OCI-LY1 (cell line): ENCODE measurements at regions not wholly inside any gene's neighbourhood (a gene's known extent, or its start where the extent isn't known, plus 50 kb on each side); places are given as distances from the start of the nearest gene placed in this dataset.

Experiments used
- H2AFZ ChIP-seq: fragments of 200-600 bp; sonication (generic), shearing (Covaris generic); 2 replicates; pipeline ENCODE4 v1.6.0; 2014; ENCODE audit warnings: antibody characterized with exemption, mild to moderate bottlenecking, low read length
- H3F3A ChIP-seq: fragments of 200-600 bp; sonication (generic), shearing (Covaris generic); 2 replicates; pipeline ENCODE4 v1.6.0; 2014; ENCODE audit warnings: mild to moderate bottlenecking, antibody characterized with exemption, low read length, moderate library complexity; ENCODE audit not compliant: insufficient read depth
- H3K27ac ChIP-seq: fragments of 200-600 bp; sonication (generic); 2 replicates; pipeline ENCODE4 v1.5.1; 2014; ENCODE audit warnings: low read length, mixed run types, mild to moderate bottlenecking, low read depth; ENCODE audit not compliant: poor library complexity, severe bottlenecking
- H3K27me3 ChIP-seq: fragments of 200-600 bp; sonication (generic); 2 replicates; pipeline ENCODE4 v1.6.0; 2014; ENCODE audit warnings: antibody characterized with exemption, mild to moderate bottlenecking, low read length, moderate library complexity; ENCODE audit not compliant: insufficient read depth
- H3K36me3 ChIP-seq: fragments of 200-600 bp; sonication (generic); 2 replicates; pipeline ENCODE4 v1.6.1; 2014; ENCODE audit warnings: mild to moderate bottlenecking, antibody characterized with exemption, low read length, moderate library complexity, mixed read lengths; ENCODE audit not compliant: insufficient read depth
- H3K4me1 ChIP-seq: fragments of 200-600 bp; sonication (generic); 2 replicates; pipeline ENCODE4 v1.5.1; 2014; ENCODE audit warnings: mild to moderate bottlenecking, low read length, moderate library complexity; ENCODE audit not compliant: insufficient read depth, severe bottlenecking
- H3K4me2 ChIP-seq: fragments of 200-600 bp; sonication (generic), shearing (Covaris generic); 2 replicates; pipeline ENCODE4 v1.6.1; 2014; ENCODE audit warnings: low read length
- H3K4me3 ChIP-seq: fragments of 200-600 bp; sonication (generic); 2 replicates; pipeline ENCODE4 v1.5.1; 2014; ENCODE audit warnings: low read length, low read depth, mild to moderate bottlenecking, mixed read lengths; ENCODE audit not compliant: poor library complexity, severe bottlenecking
- H3K79me2 ChIP-seq: fragments of 200-600 bp; shearing (Covaris generic); 2 replicates; pipeline ENCODE4 v1.6.1; 2016; ENCODE audit warnings: mixed run types, low read length, mixed read lengths; ENCODE audit not compliant: insufficient read depth
- H3K9ac ChIP-seq: fragments of 200-600 bp; sonication (generic), shearing (Covaris generic); 2 replicates; pipeline ENCODE4 v1.6.1; 2014; ENCODE audit warnings: mild to moderate bottlenecking, low read length, mixed read lengths
- H3K9me2 ChIP-seq: fragments of 200-600 bp; sonication (generic), shearing (Covaris generic); 2 replicates; pipeline ENCODE4 v1.6.1; 2014; ENCODE audit warnings: low read depth, mild to moderate bottlenecking, low read length, mixed read lengths
- H3K9me3 ChIP-seq: fragments of 200-600 bp; shearing (Covaris generic); 2 replicates; pipeline ENCODE4 v1.6.1; 2014; ENCODE audit warnings: low read length, mixed read lengths
- H4K20me1 ChIP-seq: fragments of 200-600 bp; sonication (generic), shearing (Covaris generic); 2 replicates; pipeline ENCODE4 v1.6.0; 2016; ENCODE audit warnings: mild to moderate bottlenecking, low read length; ENCODE audit not compliant: insufficient read depth
- EZH2 ChIP-seq: fragments of 200-600 bp; sonication (generic), shearing (Covaris generic); IDR thresholded peaks from 2 replicates; pipeline ENCODE4 v1.8.0; 2017; ENCODE audit warnings: borderline replicate concordance, mixed run types, mild to moderate bottlenecking, antibody characterized with exemption, low read length, moderate library complexity, mixed read lengths
- TF ChIP-seq, protein P1 (sequence below): fragments of 200-600 bp; sonication (generic), shearing (Covaris generic); IDR thresholded peaks from 2 replicates; pipeline ENCODE4 v1.5.1; 2017; ENCODE audit warnings: mild to moderate bottlenecking, antibody characterized with exemption, low read length, moderate library complexity, mixed read lengths

- H4K20me1 ChIP-seq: no peaks in the 10 kb centered on the region
- H3K36me3 ChIP-seq: no peaks in the 10 kb centered on the region
- no peaks in the 10 kb centered on the region for H3K27me3 ChIP-seq
- no peak for TF ChIP-seq EZH2
- TF ChIP-seq, protein P1, sequence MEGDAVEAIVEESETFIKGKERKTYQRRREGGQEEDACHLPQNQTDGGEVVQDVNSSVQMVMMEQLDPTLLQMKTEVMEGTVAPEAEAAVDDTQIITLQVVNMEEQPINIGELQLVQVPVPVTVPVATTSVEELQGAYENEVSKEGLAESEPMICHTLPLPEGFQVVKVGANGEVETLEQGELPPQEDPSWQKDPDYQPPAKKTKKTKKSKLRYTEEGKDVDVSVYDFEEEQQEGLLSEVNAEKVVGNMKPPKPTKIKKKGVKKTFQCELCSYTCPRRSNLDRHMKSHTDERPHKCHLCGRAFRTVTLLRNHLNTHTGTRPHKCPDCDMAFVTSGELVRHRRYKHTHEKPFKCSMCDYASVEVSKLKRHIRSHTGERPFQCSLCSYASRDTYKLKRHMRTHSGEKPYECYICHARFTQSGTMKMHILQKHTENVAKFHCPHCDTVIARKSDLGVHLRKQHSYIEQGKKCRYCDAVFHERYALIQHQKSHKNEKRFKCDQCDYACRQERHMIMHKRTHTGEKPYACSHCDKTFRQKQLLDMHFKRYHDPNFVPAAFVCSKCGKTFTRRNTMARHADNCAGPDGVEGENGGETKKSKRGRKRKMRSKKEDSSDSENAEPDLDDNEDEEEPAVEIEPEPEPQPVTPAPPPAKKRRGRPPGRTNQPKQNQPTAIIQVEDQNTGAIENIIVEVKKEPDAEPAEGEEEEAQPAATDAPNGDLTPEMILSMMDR: no peak
- no peak overlapping the region for H3K27ac ChIP-seq
- H3K79me2 ChIP-seq: no peaks in the 10 kb centered on the region
- no peaks in the 10 kb centered on the region for H3F3A ChIP-seq
- no peak overlapping the region for H3K4me2 ChIP-seq
- H2AFZ ChIP-seq: no peak overlapping the region
- no peak overlapping the region for H3K4me3 ChIP-seq
- no peaks in the 10 kb centered on the region for H3K9me3 ChIP-seq
- H3K9ac ChIP-seq: no peak overlapping the region
- no peaks in the 10 kb centered on the region for H3K9me2 ChIP-seq
- H3K4me1 ChIP-seq: no peaks in the 10 kb centered on the region
These were observed 229.4 kb upstream of the GATB start for GRCh38 chr4:151990201-151990600.

GRCh38 chr4:151988591-151988990, 227.8 kb upstream of the GATB start:
- no peaks in the 10 kb centered on the region for H3K36me3 ChIP-seq
- H3F3A ChIP-seq: no peaks in the 10 kb centered on the region
- no peaks in the 10 kb centered on the region for H3K79me2 ChIP-seq
- no peaks in the 10 kb centered on the region for H3K4me1 ChIP-seq
- TF ChIP-seq, protein P1: no peak
- TF ChIP-seq EZH2: no peak
- no peaks in the 10 kb centered on the region for H4K20me1 ChIP-seq
- H3K27me3 ChIP-seq: no peaks in the 10 kb centered on the region
- no peak overlapping the region for H3K27ac ChIP-seq
- H3K4me3 ChIP-seq: no peak overlapping the region
- H3K9me2 ChIP-seq: no peaks in the 10 kb centered on the region
- H3K9ac ChIP-seq: no peak overlapping the region
- no peak overlapping the region for H3K4me2 ChIP-seq
- no peak overlapping the region for H2AFZ ChIP-seq
- no peaks in the 10 kb centered on the region for H3K9me3 ChIP-seq

DNA sequence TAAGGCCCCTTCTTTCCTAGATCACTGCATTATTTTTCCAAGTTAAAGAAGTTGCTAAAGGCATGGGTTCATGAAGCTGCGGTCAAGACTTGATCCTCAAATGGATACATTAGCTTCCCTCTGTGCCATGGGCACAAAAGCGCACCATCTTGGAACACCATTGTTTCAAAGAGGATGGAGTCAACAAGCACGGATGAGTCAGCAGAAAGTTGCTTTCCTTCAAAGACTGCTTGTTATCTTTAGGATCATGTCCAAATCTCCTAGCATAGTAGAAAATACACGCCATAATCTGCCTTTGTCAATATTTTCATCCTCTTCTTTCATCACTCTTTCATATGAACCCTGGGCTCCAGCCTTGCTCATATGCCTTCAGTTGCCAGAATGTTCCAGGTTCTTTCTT, 226.8 kb upstream of the GATB start:
- Histone ChIP-seq H3K4me2 (no peak overlapping the region), H3K4me1 (no peaks in the 10 kb centered on the region), H3K27ac (no peak overlapping the region), H2AFZ (no peak overlapping the region), H3K9me2 (no peaks in the 10 kb centered on the region), H3F3A (no peaks in the 10 kb centered on the region), H3K36me3 (no peaks in the 10 kb centered on the region), H3K27me3 (no peaks in the 10 kb centered on the region), H3K79me2 (no peaks in the 10 kb centered on the region), H3K9me3 (no peaks in the 10 kb centered on the region), H3K4me3 (no peak overlapping the region), H3K9ac (no peak overlapping the region), H4K20me1 (no peaks in the 10 kb centered on the region)
- TF ChIP-seq, protein P1: no peak
- TF ChIP-seq EZH2: no peak
